GM18520 (cell line): ENCODE measurements at regions not wholly inside any gene's neighbourhood (a gene's known extent, or its start where the extent isn't known, plus 50 kb on each side); places are given as distances from the start of the nearest gene placed in this dataset.

ENCODE experiments used
- ATAC-seq: cut with Tn5 transposase; IDR thresholded peaks from one replicate; pipeline ENCODE4 v1.9.1; 2021; ENCODE audit not compliant: unreplicated experiment

- no peak for ATAC-seq
Observed at GRCh38 chr3:76505202-76505845, 534.6 kb upstream of the ROBO2 start.

DNA sequence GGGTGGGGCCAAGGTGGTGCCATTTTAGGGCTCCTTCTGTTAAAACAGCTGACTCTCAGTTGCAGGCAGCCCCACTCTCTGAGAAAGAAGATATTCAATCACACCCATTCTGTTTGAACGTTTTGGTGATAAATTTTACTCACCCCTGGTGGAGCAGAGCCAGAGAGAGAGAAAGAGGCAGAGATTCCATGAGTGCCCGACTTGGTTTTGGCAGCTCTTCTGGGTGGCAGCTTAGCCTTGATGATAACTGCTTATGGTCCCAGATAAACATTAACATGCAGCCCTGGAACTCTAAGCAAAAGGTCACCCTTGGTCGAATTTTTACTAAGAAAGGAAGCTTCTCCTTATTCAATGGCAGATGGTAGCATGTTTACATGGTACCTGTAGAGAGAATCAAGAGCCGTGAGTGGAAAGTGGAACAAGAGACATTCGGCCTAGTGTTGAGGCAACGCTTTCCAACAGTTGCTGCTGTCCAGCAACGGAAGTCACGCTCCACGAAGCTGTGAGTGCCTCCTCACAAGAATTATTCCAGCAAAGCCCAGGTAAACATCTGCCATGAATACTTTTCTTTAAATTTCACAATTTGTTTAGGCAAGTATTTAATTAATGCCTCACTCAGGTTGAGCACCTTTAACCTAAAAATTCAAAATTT is 530.6 kb upstream of the ROBO2 start:
- ATAC-seq = no peak

- ATAC-seq = no peak
Observed at GRCh38 chr3:76514836-76515235, 525.1 kb upstream of the ROBO2 start.

- no peak for ATAC-seq
Observed at GRCh38 chr3:76523337-76523736, 516.6 kb upstream of the ROBO2 start.

- no peak for ATAC-seq
Observed at GRCh38 chr3:76525726-76526125, 514.2 kb upstream of the ROBO2 start.

GRCh38 chr3:76527773-76528172 is 512.1 kb upstream of the ROBO2 start:
- ATAC-seq = no peak

- no peak for ATAC-seq
Observed at GRCh38 chr3:76532158-76532822, 507.6 kb upstream of the ROBO2 start.

DNA sequence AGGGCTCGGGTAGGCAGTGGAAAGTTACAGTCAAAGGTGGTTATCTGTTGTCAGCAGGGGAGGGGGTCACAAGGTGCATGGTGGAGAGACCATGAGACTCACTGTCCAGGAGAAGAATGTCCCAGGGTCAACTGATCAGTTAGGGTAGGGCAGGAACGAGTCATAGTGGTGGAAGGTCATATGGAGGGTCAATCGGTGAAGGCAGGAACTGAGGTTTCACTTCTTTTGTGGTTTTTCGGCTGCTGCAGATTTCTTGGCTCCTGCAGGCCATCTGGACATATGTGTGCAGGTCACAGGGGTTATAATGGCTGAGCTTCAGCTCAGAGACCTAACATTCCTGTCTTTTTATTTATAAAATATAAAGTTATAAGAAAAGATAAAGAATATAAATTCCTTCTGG is 506.2 kb upstream of the ROBO2 start:
- ATAC-seq = peak; percentile 38

GRCh38 chr3:76537857-76538256 is 502.0 kb upstream of the ROBO2 start:
- ATAC-seq = peak; percentile 56

DNA sequence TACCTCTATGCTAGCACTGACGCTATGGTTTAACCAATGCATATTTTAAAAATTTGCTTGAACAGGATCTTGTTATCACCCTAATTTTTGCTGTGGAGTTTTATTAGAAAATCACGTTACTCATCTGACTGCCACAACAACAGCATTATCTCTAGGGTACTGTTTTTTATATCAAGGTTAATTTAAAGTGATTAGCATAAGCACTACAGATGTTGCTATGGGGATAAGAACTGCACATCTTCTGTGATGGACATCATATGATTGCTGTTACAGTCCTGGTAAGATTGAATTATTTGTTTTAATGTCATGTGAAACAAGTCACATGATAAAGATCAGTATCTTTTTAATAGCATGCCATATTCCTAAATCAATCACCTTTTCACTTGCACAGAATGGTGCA is 492.2 kb upstream of the ROBO2 start:
- no peak for ATAC-seq

DNA sequence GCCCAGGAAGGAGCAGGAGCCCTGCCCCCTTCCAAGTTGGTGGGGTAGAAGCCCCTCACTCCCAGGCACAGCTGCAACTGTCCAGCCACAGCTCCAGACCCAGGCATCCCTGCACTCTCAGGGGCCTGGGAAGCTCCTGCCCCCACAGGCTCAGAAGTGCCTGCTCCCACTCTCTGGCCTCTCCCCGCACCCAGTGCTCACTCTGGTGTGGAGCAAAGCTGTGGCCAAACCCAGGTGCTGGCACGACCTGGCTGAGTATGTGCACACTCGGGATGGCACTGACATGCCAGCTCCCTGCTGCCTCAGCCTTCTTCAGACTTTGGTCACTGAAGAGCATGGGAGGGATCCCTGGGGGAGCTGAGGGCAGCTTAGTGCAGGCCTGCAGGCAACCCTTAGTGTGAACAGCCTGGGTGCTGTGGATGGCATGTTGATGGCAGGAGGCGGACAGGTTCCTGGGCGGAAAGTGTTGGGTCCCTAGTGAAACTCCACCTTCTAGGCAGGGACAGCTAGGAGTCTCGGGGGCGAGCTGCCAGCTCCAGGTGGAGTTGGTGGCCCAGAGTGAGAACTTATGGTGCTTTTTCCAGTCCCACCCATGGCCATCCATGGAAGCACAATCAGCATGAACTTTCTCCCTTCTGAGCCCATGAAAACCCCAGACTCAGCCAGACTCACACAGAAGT is 489.2 kb upstream of the ROBO2 start:
- ATAC-seq = no peak

GRCh38 chr3:76551739-76552138 is 488.2 kb upstream of the ROBO2 start:
- no peak for ATAC-seq

- no peak for ATAC-seq
Observed at GRCh38 chr3:76552653-76553052, 487.2 kb upstream of the ROBO2 start.

DNA sequence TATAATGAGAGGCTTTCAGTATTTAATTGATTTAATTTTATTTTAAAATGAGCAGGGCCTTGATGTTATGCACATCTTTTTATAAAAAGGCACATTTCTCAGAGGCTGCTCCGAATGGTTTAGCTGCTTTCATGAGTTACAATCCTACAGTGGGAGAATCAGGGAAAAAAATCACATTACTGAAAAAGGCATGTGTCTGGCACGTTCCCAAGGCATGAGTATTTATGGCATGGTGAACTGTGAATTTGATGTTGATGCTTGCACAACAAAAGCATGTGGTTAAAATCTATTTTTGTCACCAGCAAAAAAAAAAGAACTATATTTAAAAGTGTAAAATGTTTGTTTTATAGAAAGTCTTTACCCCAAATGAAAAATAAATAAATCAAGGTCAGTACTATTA is 485.2 kb upstream of the ROBO2 start:
- ATAC-seq = no peak

DNA sequence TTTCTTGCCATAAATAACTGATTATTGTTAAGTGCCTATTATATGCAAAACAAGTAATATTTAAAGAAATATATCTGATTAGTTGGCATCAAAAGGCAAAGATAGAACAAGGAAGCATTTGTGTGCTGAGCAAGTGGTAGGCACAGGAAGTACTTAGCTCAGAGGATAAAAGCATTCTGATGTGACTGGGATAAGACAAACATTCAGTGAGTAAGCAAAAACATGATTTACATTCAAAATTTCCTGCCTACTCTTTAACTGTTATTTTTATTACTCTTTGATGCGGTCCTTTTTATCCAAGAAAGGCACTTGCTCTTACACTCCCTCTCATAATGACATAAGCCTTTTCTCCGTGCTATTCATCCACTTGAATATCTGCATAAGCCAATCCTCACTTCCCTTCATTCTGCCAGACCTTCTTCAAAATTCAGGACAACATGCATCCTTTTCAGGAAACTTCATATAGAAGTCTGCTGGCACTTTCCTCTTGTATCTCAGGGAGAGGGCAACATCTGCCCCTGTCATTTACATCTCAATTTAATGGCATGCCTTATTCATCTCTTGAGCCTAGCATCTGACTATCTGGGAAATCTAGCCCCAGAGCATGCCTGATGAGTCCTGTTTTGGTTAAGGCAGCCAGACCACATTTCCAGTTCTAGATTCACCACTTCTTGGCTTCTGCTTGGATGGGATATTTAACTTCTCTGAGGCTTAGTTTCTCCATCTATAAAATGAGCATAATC is 478.2 kb upstream of the ROBO2 start:
- no peak for ATAC-seq

DNA sequence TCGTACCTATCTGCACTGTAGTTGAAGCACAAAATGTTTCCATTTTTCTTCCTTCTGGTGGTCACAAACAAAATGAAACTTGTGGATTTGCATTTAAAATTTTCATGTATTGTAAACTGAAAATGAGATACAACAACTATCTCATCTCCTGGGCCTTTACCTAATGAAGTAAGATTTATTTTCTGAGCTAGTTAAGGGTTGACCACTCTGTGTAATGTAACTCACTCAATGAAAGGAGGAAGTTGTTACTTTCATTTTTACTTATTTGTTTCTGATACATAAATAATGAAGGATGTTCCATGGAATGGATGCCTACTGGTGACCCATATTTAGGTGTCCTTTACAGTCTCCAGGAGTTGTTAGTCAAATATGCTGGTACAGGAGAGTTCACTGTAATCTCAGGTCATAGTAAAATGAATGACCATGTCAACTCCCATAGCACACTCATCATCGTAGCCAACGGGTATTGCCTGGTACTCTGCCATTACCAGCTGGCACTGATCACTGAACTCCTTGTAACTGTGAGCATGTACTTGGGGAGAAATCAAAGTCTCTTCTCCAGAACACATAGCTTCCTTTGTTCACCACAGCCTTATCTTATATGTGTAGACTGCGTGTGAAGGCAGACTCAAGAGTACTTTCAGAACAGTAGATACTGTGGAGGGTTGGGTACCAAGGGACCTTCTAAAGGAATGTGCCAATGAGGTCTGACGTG is 474.2 kb upstream of the ROBO2 start:
- no peak for ATAC-seq

DNA sequence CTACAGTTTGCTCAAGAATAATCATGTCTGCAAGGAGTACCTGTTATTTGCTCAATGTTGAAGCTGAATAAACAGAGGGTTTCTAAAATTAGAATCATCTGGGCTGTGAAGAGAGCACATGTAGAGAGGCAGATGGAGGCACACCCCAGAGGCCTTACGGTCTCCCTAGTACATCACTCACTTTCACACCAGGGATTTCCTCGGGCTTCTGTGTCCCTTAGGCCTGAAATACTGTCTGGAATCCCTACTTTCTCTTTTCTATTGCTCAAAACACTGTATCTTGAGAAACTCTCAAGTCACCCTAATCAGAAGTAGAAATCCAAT is 473.7 kb upstream of the ROBO2 start:
- no peak for ATAC-seq

GRCh38 chr3:76566904-76567303 is 473.0 kb upstream of the ROBO2 start:
- no peak for ATAC-seq

DNA sequence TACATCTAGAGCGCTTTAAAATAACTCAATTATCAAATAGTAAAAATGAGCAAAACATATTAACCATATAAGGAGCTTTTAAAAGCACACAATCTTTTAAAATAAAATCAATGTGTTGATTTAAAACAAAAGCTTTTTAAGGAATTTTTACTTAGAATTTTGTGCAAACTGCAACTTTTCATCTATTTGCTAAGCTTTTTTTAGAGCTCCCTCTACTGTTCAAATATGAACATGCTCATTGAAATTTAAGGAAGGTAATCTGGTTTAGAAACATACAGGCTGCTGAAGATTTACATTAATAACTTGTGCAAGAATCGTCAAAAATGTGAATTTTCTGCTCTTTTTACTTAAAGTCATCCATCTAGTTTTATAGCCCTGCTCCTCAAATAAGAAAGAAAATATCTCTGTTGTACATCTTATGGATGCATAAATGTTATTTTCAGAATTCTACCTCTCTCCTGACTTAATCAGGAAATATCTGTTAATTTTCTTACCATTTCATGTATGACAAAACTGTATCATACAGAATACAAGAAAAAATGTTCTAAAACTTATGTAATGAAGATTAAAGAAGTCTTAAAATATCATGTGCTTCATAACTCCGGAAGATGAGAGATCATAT is 469.4 kb upstream of the ROBO2 start:
- ATAC-seq = no peak

GRCh38 chr3:76576201-76576600 is 463.7 kb upstream of the ROBO2 start:
- ATAC-seq = no peak
